Liver (tissue), 3 donors: ENCODE measurements at regions not wholly inside any gene's neighbourhood (a gene's known extent, or its start where the extent isn't known, plus 50 kb on each side); places are given as distances from the start of the nearest gene placed in this dataset.

Experiments
- FOXA1 ChIP-seq: IDR thresholded peaks from 2 replicates; pipeline ENCODE4 v1.6.1; 2016; ENCODE audit warnings: antibody characterized with exemption
- GABPA ChIP-seq, 2 donors: IDR thresholded peaks in 1 of 2; conservative IDR thresholded peaks in 1 of 2; 2 replicates each; pipeline ENCODE4 v1.6.1; 2016; ENCODE audit warnings: antibody characterized with exemption in 2 of 2, mild to moderate bottlenecking in 1 of 2, moderate library complexity in 1 of 2
- RAD21 ChIP-seq, 2 donors: IDR thresholded peaks; 2 replicates each; pipeline ENCODE4 v1.6.1; 2016; ENCODE audit warnings: antibody characterized with exemption in 2 of 2, mild to moderate bottlenecking in 2 of 2
- RXRA ChIP-seq, 2 donors: IDR thresholded peaks; 2 replicates each; pipeline ENCODE4 v1.6.1; 2017 to 2018; ENCODE audit warnings: antibody characterized with exemption in 2 of 2, mild to moderate bottlenecking in 1 of 2
- SP1 ChIP-seq: IDR thresholded peaks from 2 replicates; pipeline ENCODE4 v1.6.1; 2018; ENCODE audit warnings: antibody characterized with exemption, mild to moderate bottlenecking
- TAF1 ChIP-seq: conservative IDR thresholded peaks from 2 replicates; pipeline ENCODE4 v1.6.1; 2016; ENCODE audit warnings: antibody characterized with exemption, mild to moderate bottlenecking
- YY1 ChIP-seq: IDR thresholded peaks from 2 replicates; pipeline ENCODE4 v1.6.1; 2016; ENCODE audit warnings: antibody characterized with exemption, mild to moderate bottlenecking
- TF ChIP-seq, protein P1 (sequence below): fragments of 150-350 bp; IDR thresholded peaks from 2 replicates; pipeline ENCODE4 v1.5.1; 2017; ENCODE audit warnings: improper control_type of control experiment, low read depth, low read length; ENCODE audit not compliant: missing input control
- TF ChIP-seq, protein P2 (sequence below): IDR thresholded peaks from 2 replicates; pipeline ENCODE4 v1.6.1; 2016; ENCODE audit warnings: antibody characterized with exemption
- TF ChIP-seq, protein P3 (sequence below): IDR thresholded peaks from 2 replicates; pipeline ENCODE4 v1.6.1; 2016; ENCODE audit warnings: antibody characterized with exemption
- TF ChIP-seq, protein P4 (sequence below): IDR thresholded peaks from 2 replicates; pipeline ENCODE4 v1.6.1; 2016; ENCODE audit warnings: antibody characterized with exemption, mild to moderate bottlenecking
- donor health status: healthy.
- donor health status: healthy.

DNA sequence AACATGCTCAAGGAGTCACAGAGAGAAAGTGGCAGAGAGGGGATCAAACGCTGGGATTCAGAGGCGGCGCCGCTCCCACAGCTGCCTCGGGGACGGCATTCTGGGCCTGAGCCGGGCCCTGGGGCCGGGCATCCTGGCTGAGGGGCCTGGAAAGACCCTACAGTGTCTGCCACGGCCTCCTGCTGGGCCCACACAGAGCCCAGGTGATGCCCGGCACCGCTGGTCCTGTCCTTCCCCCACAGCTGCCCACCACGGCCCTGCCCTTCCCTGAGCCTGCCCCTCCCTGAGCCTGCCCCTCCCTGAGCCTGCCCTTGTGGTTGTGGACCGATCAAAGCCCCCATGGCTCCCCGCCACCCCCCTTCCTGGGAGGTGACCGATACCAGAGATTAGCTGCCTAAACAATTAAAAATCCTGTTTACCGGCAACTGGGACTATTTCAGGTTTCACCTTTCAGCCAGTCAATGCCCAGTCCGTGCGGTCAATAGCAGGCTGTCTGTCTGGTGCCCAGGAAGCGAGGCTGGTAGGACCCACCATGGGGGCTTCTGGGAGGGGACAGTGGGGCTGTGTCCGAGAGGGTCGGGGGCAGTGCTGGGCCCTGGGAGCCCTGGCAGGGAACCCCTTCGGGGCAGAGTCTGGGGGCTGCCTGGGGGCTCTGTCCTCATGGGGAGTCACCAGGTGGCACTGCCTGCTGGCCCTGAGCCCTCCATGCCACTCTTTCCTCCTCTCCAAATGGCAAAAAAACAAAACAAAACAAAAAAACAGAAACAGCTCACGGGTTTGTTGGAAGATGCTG lies 55.4 kb upstream of the GATA5 start:
- TF ChIP-seq, protein P1, sequence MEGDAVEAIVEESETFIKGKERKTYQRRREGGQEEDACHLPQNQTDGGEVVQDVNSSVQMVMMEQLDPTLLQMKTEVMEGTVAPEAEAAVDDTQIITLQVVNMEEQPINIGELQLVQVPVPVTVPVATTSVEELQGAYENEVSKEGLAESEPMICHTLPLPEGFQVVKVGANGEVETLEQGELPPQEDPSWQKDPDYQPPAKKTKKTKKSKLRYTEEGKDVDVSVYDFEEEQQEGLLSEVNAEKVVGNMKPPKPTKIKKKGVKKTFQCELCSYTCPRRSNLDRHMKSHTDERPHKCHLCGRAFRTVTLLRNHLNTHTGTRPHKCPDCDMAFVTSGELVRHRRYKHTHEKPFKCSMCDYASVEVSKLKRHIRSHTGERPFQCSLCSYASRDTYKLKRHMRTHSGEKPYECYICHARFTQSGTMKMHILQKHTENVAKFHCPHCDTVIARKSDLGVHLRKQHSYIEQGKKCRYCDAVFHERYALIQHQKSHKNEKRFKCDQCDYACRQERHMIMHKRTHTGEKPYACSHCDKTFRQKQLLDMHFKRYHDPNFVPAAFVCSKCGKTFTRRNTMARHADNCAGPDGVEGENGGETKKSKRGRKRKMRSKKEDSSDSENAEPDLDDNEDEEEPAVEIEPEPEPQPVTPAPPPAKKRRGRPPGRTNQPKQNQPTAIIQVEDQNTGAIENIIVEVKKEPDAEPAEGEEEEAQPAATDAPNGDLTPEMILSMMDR, result no peak
- TF ChIP-seq TAF1 (no peak), RAD21 (IDR thresholded peaks at IDR 0.05) (no peak), SP1 (no peak), GABPA (IDR thresholded peaks at IDR 0.05 in 1 of 2, conservative IDR thresholded peaks at IDR 0.05 in 1 of 2) (no peak), RXRA (IDR thresholded peaks at IDR 0.05) (no peak), FOXA1 (no peak), YY1 (no peak)
- TF ChIP-seq, protein P2, sequence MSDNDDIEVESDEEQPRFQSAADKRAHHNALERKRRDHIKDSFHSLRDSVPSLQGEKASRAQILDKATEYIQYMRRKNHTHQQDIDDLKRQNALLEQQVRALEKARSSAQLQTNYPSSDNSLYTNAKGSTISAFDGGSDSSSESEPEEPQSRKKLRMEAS, result no peak
- TF ChIP-seq, protein P3, sequence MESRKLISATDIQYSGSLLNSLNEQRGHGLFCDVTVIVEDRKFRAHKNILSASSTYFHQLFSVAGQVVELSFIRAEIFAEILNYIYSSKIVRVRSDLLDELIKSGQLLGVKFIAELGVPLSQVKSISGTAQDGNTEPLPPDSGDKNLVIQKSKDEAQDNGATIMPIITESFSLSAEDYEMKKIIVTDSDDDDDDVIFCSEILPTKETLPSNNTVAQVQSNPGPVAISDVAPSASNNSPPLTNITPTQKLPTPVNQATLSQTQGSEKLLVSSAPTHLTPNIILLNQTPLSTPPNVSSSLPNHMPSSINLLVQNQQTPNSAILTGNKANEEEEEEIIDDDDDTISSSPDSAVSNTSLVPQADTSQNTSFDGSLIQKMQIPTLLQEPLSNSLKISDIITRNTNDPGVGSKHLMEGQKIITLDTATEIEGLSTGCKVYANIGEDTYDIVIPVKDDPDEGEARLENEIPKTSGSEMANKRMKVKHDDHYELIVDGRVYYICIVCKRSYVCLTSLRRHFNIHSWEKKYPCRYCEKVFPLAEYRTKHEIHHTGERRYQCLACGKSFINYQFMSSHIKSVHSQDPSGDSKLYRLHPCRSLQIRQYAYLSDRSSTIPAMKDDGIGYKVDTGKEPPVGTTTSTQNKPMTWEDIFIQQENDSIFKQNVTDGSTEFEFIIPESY, result no peak
- TF ChIP-seq, protein P4, sequence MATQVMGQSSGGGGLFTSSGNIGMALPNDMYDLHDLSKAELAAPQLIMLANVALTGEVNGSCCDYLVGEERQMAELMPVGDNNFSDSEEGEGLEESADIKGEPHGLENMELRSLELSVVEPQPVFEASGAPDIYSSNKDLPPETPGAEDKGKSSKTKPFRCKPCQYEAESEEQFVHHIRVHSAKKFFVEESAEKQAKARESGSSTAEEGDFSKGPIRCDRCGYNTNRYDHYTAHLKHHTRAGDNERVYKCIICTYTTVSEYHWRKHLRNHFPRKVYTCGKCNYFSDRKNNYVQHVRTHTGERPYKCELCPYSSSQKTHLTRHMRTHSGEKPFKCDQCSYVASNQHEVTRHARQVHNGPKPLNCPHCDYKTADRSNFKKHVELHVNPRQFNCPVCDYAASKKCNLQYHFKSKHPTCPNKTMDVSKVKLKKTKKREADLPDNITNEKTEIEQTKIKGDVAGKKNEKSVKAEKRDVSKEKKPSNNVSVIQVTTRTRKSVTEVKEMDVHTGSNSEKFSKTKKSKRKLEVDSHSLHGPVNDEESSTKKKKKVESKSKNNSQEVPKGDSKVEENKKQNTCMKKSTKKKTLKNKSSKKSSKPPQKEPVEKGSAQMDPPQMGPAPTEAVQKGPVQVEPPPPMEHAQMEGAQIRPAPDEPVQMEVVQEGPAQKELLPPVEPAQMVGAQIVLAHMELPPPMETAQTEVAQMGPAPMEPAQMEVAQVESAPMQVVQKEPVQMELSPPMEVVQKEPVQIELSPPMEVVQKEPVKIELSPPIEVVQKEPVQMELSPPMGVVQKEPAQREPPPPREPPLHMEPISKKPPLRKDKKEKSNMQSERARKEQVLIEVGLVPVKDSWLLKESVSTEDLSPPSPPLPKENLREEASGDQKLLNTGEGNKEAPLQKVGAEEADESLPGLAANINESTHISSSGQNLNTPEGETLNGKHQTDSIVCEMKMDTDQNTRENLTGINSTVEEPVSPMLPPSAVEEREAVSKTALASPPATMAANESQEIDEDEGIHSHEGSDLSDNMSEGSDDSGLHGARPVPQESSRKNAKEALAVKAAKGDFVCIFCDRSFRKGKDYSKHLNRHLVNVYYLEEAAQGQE, result no peak
